ENCODE measurements at regions not wholly inside any gene's neighbourhood (a gene's known extent, or its start where the extent isn't known, plus 50 kb on each side); places are given as distances from the start of the nearest gene placed in this dataset.
"Not testable (repeated sequence)": the region's sequence is repeated elsewhere in the genome, so short reads cannot be mapped to it uniquely, and the experiment has no call there.

- DNase-seq; H3K9me3 ChIP-seq (ENCODE audit: control insufficient read depth, low read depth, low read length); H3K4me3 ChIP-seq (ENCODE audit: low read length); H3K36me3 ChIP-seq (ENCODE audit: control insufficient read depth, insufficient read depth, low read length); H3K27ac ChIP-seq (ENCODE audit: low read length); H3K27me3 ChIP-seq (ENCODE audit: control insufficient read depth, insufficient read depth, low read length): not testable (repeated sequence)
- no CpG with 5 or more reads among the region's 2 CpGs for WGBS (ENCODE audit: insufficient coverage, low lambda C conversion rate)
- peaks cover 18% of the 10 kb centered on the region for H3K4me1 ChIP-seq (ENCODE audit: control insufficient read depth, insufficient read depth, low read length)
Observed at GRCh38 chr3:177499039-177499438, 301.8 kb upstream of the TBL1XR1 start.

GRCh38 chr3:177499779-177500423 lies 302.6 kb upstream of the TBL1XR1 start:
- peak; percentile 48 to 75 for DNase-seq
- peak overlapping the region; percentile 53 for H3K27ac ChIP-seq (ENCODE audit: low read length)
- no peaks in the 10 kb centered on the region for H3K27me3 ChIP-seq (ENCODE audit: control insufficient read depth, insufficient read depth, low read length)
- no peak overlapping the region for H3K4me3 ChIP-seq (ENCODE audit: low read length)
- no peaks in the 10 kb centered on the region for H3K36me3 ChIP-seq (ENCODE audit: control insufficient read depth, insufficient read depth, low read length)
- H3K4me1 ChIP-seq (ENCODE audit: control insufficient read depth, insufficient read depth, low read length), result peaks cover 18% of the 10 kb centered on the region
- peaks cover 2% of the 10 kb centered on the region for H3K9me3 ChIP-seq (ENCODE audit: control insufficient read depth, low read depth, low read length)
- 78% methylated on average over 1 of the region's 8 CpGs for WGBS (ENCODE audit: insufficient coverage, low lambda C conversion rate)

GRCh38 chr3:177510693-177511216 lies 313.5 kb upstream of the TBL1XR1 start:
- 60% methylated on average over 1 of the region's 2 CpGs for WGBS (ENCODE audit: insufficient coverage, low lambda C conversion rate)
- no peaks in the 10 kb centered on the region for H3K27me3 ChIP-seq (ENCODE audit: control insufficient read depth, insufficient read depth, low read length)
- no peaks in the 10 kb centered on the region for H3K4me1 ChIP-seq (ENCODE audit: control insufficient read depth, insufficient read depth, low read length)
- no peak for DNase-seq
- no peak overlapping the region for H3K4me3 ChIP-seq (ENCODE audit: low read length)
- H3K27ac ChIP-seq (ENCODE audit: low read length), result no peak overlapping the region
- no peaks in the 10 kb centered on the region for H3K9me3 ChIP-seq (ENCODE audit: control insufficient read depth, low read depth, low read length)
- no peaks in the 10 kb centered on the region for H3K36me3 ChIP-seq (ENCODE audit: control insufficient read depth, insufficient read depth, low read length)

GRCh38 chr3:177512945-177513814 lies 315.9 kb upstream of the TBL1XR1 start:
- H3K27me3 ChIP-seq (ENCODE audit: control insufficient read depth, insufficient read depth, low read length), result no peaks in the 10 kb centered on the region
- no peaks in the 10 kb centered on the region for H3K36me3 ChIP-seq (ENCODE audit: control insufficient read depth, insufficient read depth, low read length)
- no peak overlapping the region for H3K4me3 ChIP-seq (ENCODE audit: low read length)
- no peaks in the 10 kb centered on the region for H3K9me3 ChIP-seq (ENCODE audit: control insufficient read depth, low read depth, low read length)
- peaks cover 5% of the 10 kb centered on the region for H3K4me1 ChIP-seq (ENCODE audit: control insufficient read depth, insufficient read depth, low read length)
- H3K27ac ChIP-seq (ENCODE audit: low read length), result no peak overlapping the region
- 0% methylated on average over 1 of the region's 6 CpGs for WGBS (ENCODE audit: insufficient coverage, low lambda C conversion rate)
- peak in 1 of 2 donors; percentile 36 for DNase-seq

GRCh38 chr3:177513815-177514610 lies 316.7 kb upstream of the TBL1XR1 start:
- H3K36me3 ChIP-seq (ENCODE audit: control insufficient read depth, insufficient read depth, low read length), result no peaks in the 10 kb centered on the region
- no peak for DNase-seq
- WGBS (ENCODE audit: insufficient coverage, low lambda C conversion rate), result 96% methylated on average over 4 of the region's 10 CpGs
- H3K4me3 ChIP-seq (ENCODE audit: low read length), result no peak overlapping the region
- no peaks in the 10 kb centered on the region for H3K27me3 ChIP-seq (ENCODE audit: control insufficient read depth, insufficient read depth, low read length)
- H3K27ac ChIP-seq (ENCODE audit: low read length), result no peak overlapping the region
- peaks cover 5% of the 10 kb centered on the region for H3K4me1 ChIP-seq (ENCODE audit: control insufficient read depth, insufficient read depth, low read length)
- no peaks in the 10 kb centered on the region for H3K9me3 ChIP-seq (ENCODE audit: control insufficient read depth, low read depth, low read length)

- no peaks in the 10 kb centered on the region for H3K27me3 ChIP-seq (ENCODE audit: control insufficient read depth, insufficient read depth, low read length)
- no peaks in the 10 kb centered on the region for H3K9me3 ChIP-seq (ENCODE audit: control insufficient read depth, low read depth, low read length)
- no peak overlapping the region for H3K4me3 ChIP-seq (ENCODE audit: low read length)
- WGBS (ENCODE audit: insufficient coverage, low lambda C conversion rate), result 100% methylated on average over 2 of the region's 9 CpGs
- peak in 1 of 2 donors; percentile 55 for DNase-seq
- peaks cover 5% of the 10 kb centered on the region for H3K4me1 ChIP-seq (ENCODE audit: control insufficient read depth, insufficient read depth, low read length)
- H3K27ac ChIP-seq (ENCODE audit: low read length), result no peak overlapping the region
- H3K36me3 ChIP-seq (ENCODE audit: control insufficient read depth, insufficient read depth, low read length), result no peaks in the 10 kb centered on the region
Observed at GRCh38 chr3:177514611-177515499, 317.6 kb upstream of the TBL1XR1 start.

- Histone ChIP-seq H3K27me3 (ENCODE audit: control insufficient read depth, insufficient read depth, low read length) (no peaks in the 10 kb centered on the region), H3K27ac (ENCODE audit: low read length) (no peak overlapping the region), H3K36me3 (ENCODE audit: control insufficient read depth, insufficient read depth, low read length) (no peaks in the 10 kb centered on the region)
Observed at GRCh38 chr3:177515786-177516157, 318.5 kb upstream of the TBL1XR1 start.

GRCh38 chr3:177516158-177517011 lies 319.1 kb upstream of the TBL1XR1 start:
- DNase-seq, result peak in 1 of 2 donors; percentile 33
- Histone ChIP-seq H3K9me3 (ENCODE audit: control insufficient read depth, low read depth, low read length) (no peaks in the 10 kb centered on the region), H3K4me1 (ENCODE audit: control insufficient read depth, insufficient read depth, low read length) (peaks cover 5% of the 10 kb centered on the region), H3K36me3 (ENCODE audit: control insufficient read depth, insufficient read depth, low read length) (no peaks in the 10 kb centered on the region), H3K4me3 (ENCODE audit: low read length) (no peak overlapping the region), H3K27me3 (ENCODE audit: control insufficient read depth, insufficient read depth, low read length) (no peaks in the 10 kb centered on the region), H3K27ac (ENCODE audit: low read length) (no peak overlapping the region)
- WGBS (ENCODE audit: insufficient coverage, low lambda C conversion rate), result no CpG with 5 or more reads among the region's 14 CpGs

More at GRCh38 chr3:177515786-177516157, 318.5 kb upstream of the TBL1XR1 start:
- WGBS (ENCODE audit: insufficient coverage, low lambda C conversion rate), result no CpG with 5 or more reads among the region's 3 CpGs
- Histone ChIP-seq H3K4me1 (ENCODE audit: control insufficient read depth, insufficient read depth, low read length) (peaks cover 5% of the 10 kb centered on the region), H3K9me3 (ENCODE audit: control insufficient read depth, low read depth, low read length) (no peaks in the 10 kb centered on the region), H3K4me3 (ENCODE audit: low read length) (no peak overlapping the region)
- no peak for DNase-seq

GRCh38 chr3:177517906-177518305 lies 320.6 kb upstream of the TBL1XR1 start:
- H3K36me3 ChIP-seq (ENCODE audit: control insufficient read depth, insufficient read depth, low read length), result no peaks in the 10 kb centered on the region
- peaks cover 5% of the 10 kb centered on the region for H3K4me1 ChIP-seq (ENCODE audit: control insufficient read depth, insufficient read depth, low read length)
- no peak overlapping the region for H3K4me3 ChIP-seq (ENCODE audit: low read length)
- WGBS (ENCODE audit: insufficient coverage, low lambda C conversion rate), result no CpG with 5 or more reads among the region's 2 CpGs
- no peak for DNase-seq
- H3K9me3 ChIP-seq (ENCODE audit: control insufficient read depth, low read depth, low read length), result no peaks in the 10 kb centered on the region
- no peaks in the 10 kb centered on the region for H3K27me3 ChIP-seq (ENCODE audit: control insufficient read depth, insufficient read depth, low read length)
- no peak overlapping the region for H3K27ac ChIP-seq (ENCODE audit: low read length)

All from large intestine (tissue), 3 donors.